Panc1 (cell line): ENCODE measurements at regions not wholly inside any gene's neighbourhood (a gene's known extent, or its start where the extent isn't known, plus 50 kb on each side); places are given as distances from the start of the nearest gene placed in this dataset.

Source experiments
- POLR2AphosphoS5 ChIP-seq: IDR thresholded peaks from 2 replicates; pipeline ENCODE4 v1.6.1; 2012; ENCODE audit warnings: mild to moderate bottlenecking, low read depth, low read length, moderate library complexity
- SIN3A ChIP-seq: IDR thresholded peaks from 2 replicates; pipeline ENCODE4 v1.6.1; 2012; ENCODE audit warnings: low read depth, mild to moderate bottlenecking, low read length, moderate library complexity, borderline replicate concordance; ENCODE audit not compliant: insufficient read depth
- TF ChIP-seq, protein P1 (sequence below): fragments of 450-650 bp; IDR thresholded peaks from 2 replicates; pipeline ENCODE4 v1.5.1; 2017; ENCODE audit warnings: mild to moderate bottlenecking

DNA sequence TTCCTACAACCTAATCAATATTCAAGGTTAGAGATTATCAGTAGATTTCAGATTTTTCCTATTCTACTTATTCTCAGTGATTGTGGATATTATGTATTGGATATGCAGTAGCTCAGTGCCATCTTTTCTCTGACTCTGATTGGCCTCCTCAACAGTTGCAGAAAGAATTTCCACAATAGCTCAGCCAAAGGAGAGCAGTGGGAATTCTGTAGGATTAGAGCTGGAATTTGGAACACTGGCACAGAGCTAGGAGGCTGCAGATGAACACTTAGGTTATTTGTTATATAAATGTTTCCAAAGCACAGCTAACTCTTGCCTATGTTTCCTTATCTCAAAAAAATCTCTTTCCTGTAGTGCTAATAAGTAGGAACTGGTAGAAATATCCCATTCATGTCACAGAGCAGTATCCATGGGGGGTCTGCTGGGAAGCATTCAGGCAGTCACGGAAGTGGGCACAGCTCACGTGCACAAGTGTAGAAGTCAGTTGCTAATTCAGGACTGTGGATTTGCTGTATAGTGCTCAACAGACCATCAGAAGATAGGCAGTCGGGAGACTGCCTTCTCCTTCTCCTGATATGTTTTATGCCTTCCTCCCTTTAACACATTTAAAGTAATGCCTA is 116.2 kb upstream of the TMEM260 start:
- TF ChIP-seq, protein P1, sequence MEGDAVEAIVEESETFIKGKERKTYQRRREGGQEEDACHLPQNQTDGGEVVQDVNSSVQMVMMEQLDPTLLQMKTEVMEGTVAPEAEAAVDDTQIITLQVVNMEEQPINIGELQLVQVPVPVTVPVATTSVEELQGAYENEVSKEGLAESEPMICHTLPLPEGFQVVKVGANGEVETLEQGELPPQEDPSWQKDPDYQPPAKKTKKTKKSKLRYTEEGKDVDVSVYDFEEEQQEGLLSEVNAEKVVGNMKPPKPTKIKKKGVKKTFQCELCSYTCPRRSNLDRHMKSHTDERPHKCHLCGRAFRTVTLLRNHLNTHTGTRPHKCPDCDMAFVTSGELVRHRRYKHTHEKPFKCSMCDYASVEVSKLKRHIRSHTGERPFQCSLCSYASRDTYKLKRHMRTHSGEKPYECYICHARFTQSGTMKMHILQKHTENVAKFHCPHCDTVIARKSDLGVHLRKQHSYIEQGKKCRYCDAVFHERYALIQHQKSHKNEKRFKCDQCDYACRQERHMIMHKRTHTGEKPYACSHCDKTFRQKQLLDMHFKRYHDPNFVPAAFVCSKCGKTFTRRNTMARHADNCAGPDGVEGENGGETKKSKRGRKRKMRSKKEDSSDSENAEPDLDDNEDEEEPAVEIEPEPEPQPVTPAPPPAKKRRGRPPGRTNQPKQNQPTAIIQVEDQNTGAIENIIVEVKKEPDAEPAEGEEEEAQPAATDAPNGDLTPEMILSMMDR: no peak
- no peak for TF ChIP-seq SIN3A
- TF ChIP-seq POLR2AphosphoS5: no peak
